HFFc6 (cell line): ENCODE measurements at regions not wholly inside any gene's neighbourhood (a gene's known extent, or its start where the extent isn't known, plus 50 kb on each side); places are given as distances from the start of the nearest gene placed in this dataset.

Source experiments
- DNase-seq: peaks from one replicate; pipeline ENCODE4 v3.0.0-alpha.2; 2018
- H3K27ac Mint-ChIP-seq: 2 replicates; pipeline ENCODE4 v1.8.0; 2020; ENCODE audit warnings: mild to moderate bottlenecking, mixed read lengths
- H3K27me3 Mint-ChIP-seq: 2 replicates; pipeline ENCODE4 v1.8.0; 2021; ENCODE audit warnings: mild to moderate bottlenecking, moderate library complexity, mixed read lengths; ENCODE audit not compliant: insufficient read depth
- H3K36me3 Mint-ChIP-seq: 2 replicates; pipeline ENCODE4 v1.8.0; 2021; ENCODE audit warnings: low read depth, mixed read lengths
- H3K4me1 Mint-ChIP-seq: 2 replicates; pipeline ENCODE4 v1.8.0; 2020; ENCODE audit warnings: low read depth, mixed read lengths
- H3K4me3 Mint-ChIP-seq: 2 replicates; pipeline ENCODE4 v1.8.0; 2020; ENCODE audit warnings: mild to moderate bottlenecking, moderate library complexity, mixed read lengths
- H3K9me3 Mint-ChIP-seq: 2 replicates; pipeline ENCODE4 v1.8.0; 2020; ENCODE audit warnings: mild to moderate bottlenecking, mixed read lengths
- CTCF ChIP-seq: fragments of 200-600 bp; sonication (generic); IDR thresholded peaks from 2 replicates; pipeline ENCODE4 v1.5.0; 2021; ENCODE audit warnings: antibody characterized with exemption, mild to moderate bottlenecking

GRCh38 chr7:67502929-67503328, 506.3 kb downstream of the TYW1 start:
- Mint-ChIP-seq H3K4me1 (no peaks in the 10 kb centered on the region), H3K27me3 (no peaks in the 10 kb centered on the region; the same call in 1 of the 2 replicates), H3K27ac (no peak overlapping the region), H3K4me3 (no peak overlapping the region), H3K9me3 (peaks cover 26% of the 10 kb centered on the region), H3K36me3 (no peaks in the 10 kb centered on the region)
- DNase-seq = no peak
- TF ChIP-seq CTCF = no peak

- Mint-ChIP-seq H3K27ac (no peak overlapping the region), H3K9me3 (peaks cover 24% of the 10 kb centered on the region), H3K4me1 (no peaks in the 10 kb centered on the region), H3K27me3 (no peaks in the 10 kb centered on the region; the same call in 1 of the 2 replicates), H3K36me3 (no peaks in the 10 kb centered on the region), H3K4me3 (no peak overlapping the region)
- DNase-seq = no peak
- no peak for TF ChIP-seq CTCF
Observed at GRCh38 chr7:67505449-67505848, 508.8 kb downstream of the TYW1 start.

GRCh38 chr7:67512481-67512880, 515.8 kb downstream of the TYW1 start:
- no peak overlapping the region for H3K4me3 Mint-ChIP-seq
- no peaks in the 10 kb centered on the region for H3K4me1 Mint-ChIP-seq
- no peaks in the 10 kb centered on the region for H3K36me3 Mint-ChIP-seq
- H3K9me3 Mint-ChIP-seq = peaks cover 26% of the 10 kb centered on the region
- H3K27ac Mint-ChIP-seq = no peak overlapping the region
- DNase-seq = no peak
- no peak for TF ChIP-seq CTCF
- no peaks in the 10 kb centered on the region for H3K27me3 Mint-ChIP-seq

- H3K4me3 Mint-ChIP-seq = no peak overlapping the region
- no peaks in the 10 kb centered on the region for H3K4me1 Mint-ChIP-seq
- H3K27ac Mint-ChIP-seq = no peak overlapping the region
- no peak for DNase-seq
- H3K27me3 Mint-ChIP-seq = no peaks in the 10 kb centered on the region
- H3K36me3 Mint-ChIP-seq = no peaks in the 10 kb centered on the region
- H3K9me3 Mint-ChIP-seq = peaks cover 18% of the 10 kb centered on the region
- no peak for TF ChIP-seq CTCF
Observed at GRCh38 chr7:67518580-67518979, 521.9 kb downstream of the TYW1 start.

GRCh38 chr7:67519171-67519570, 522.5 kb downstream of the TYW1 start:
- Mint-ChIP-seq H3K9me3 (peaks cover 18% of the 10 kb centered on the region), H3K36me3 (no peaks in the 10 kb centered on the region), H3K27ac (no peak overlapping the region), H3K4me1 (no peaks in the 10 kb centered on the region), H3K27me3 (no peaks in the 10 kb centered on the region), H3K4me3 (no peak overlapping the region)
- no peak for TF ChIP-seq CTCF
- DNase-seq = no peak

GRCh38 chr7:67522504-67522903, 525.9 kb downstream of the TYW1 start:
- no peaks in the 10 kb centered on the region for H3K36me3 Mint-ChIP-seq
- no peak overlapping the region for H3K27ac Mint-ChIP-seq
- H3K9me3 Mint-ChIP-seq = peaks cover 25% of the 10 kb centered on the region
- DNase-seq = no peak
- TF ChIP-seq CTCF = no peak
- H3K27me3 Mint-ChIP-seq = no peaks in the 10 kb centered on the region
- no peak overlapping the region for H3K4me3 Mint-ChIP-seq
- H3K4me1 Mint-ChIP-seq = no peaks in the 10 kb centered on the region
